Brain pericyte (primary cell): ENCODE measurements at regions not wholly inside any gene's neighbourhood (a gene's known extent, or its start where the extent isn't known, plus 50 kb on each side); places are given as distances from the start of the nearest gene placed in this dataset.
"Not testable (repeated sequence)": the region's sequence is repeated elsewhere in the genome, so short reads cannot be mapped to it uniquely, and the experiment has no call there.

Source experiments
- DNase-seq: peaks from one replicate; pipeline ENCODE4 v3.0.0-alpha.2; 2012; ENCODE audit warnings: low read depth, low spot score

DNA sequence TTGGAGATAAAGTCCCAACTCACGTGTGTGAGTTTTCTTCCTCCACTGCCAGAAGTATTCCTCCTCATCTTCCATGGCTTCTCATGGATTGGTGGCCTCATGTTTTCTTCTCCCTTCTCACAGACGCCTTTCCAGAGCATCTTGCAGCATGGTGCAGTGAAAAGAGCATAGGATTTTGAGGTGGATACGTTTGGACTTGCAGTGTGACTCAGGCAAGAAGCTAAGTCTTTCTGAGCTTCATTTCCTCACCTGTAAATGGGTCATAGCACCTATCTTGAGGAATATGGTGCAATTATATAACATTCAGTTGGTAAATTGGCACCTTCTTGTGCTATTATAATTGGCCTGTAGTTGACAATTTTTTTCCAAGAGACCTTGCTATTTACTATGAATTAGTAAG lies 247.6 kb downstream of the RDH14 start:
- no peak for DNase-seq

- DNase-seq: no peak
Measured at GRCh38 chr2:18311420-18312195, 248.8 kb downstream of the RDH14 start.

- DNase-seq: no peak
Measured at GRCh38 chr2:18309627-18310026, 250.8 kb downstream of the RDH14 start.

DNA sequence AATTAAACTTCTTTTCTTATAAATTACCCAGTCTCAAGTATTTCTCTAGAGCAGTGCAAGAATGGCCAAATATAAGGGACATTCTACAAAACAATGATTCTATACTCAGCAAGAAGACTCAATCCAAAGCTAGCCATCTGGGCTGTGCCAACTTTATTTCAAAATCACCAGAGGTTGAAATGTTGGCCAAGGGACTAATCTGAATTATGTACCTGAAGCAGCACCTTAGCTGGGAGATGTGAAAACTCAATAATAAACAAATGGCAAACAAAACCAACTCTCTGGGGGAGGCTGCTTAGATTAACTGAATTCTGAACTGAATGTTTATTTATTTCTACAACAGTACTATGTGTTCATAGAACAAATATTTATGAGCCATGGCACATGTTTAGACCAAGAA lies 251.3 kb downstream of the RDH14 start:
- no peak for DNase-seq

DNA sequence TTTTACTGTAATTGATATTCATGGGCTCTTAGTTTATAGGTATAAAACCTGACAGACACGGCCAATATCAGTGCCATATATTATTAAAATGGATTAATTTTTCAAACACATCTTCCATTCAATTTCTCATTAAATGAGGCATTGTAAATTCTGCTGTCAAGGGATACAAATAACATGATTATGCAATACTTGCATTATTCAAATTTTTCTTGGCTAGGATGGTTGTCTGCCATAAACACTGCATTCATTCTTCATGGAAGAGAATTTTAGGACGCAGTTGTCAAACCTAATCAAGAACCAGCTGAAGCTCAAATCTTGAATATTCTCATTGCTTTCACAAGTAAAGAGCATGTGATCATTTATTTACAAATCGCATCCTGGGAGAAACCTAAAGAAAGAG lies 255.6 kb downstream of the RDH14 start:
- DNase-seq: no peak

GRCh38 chr2:18301421-18302139 lies 258.9 kb downstream of the RDH14 start:
- DNase-seq: no peak

GRCh38 chr2:18299423-18300212 lies 260.8 kb downstream of the RDH14 start:
- no peak for DNase-seq

DNA sequence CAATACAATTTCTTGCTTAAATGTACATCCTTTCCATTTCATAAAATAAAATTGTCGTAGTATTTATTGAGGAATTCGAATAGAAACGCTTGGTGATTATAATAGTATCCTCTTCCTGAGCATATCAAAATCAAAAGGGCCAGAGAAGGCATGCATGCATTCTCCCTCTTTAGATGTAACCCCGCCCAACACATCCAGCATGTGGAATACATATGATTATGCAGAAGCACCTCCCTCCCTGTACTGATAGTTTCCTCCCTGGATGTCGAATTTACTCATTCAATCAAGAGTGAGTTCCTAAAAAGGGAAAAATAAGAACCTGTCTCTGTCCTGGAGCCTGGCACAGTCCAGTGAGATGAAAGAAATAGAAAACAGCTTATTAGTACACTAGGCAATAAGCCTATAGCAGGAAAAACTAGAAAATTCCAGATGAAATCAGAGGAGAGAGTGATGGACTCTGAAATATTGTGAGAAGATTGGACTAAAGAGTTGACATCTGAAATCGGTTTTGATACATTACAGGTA lies 262.9 kb downstream of the RDH14 start:
- no peak for DNase-seq

GRCh38 chr2:18290386-18290785 lies 270.1 kb downstream of the RDH14 start:
- no peak for DNase-seq

GRCh38 chr2:18286897-18287296 lies 273.6 kb downstream of the RDH14 start:
- DNase-seq: no peak

DNA sequence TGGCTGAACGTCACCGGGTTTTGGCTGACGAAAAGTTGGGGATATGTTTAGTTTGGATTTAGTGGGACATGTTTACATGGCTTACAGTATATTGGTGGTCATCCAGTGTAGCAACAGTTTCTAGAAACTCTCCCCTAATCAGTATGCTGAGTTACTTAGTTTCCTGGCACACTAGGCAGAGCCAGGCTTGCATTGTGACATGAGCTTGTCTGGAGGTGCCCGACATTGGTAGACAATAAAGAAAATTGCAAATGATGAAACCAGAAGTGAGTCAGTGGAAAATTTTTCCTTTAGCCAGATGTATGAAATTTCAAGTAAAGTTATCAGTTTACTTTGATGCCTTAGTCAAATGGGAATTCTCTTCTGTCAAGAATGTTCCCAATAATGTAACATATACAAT lies 276.1 kb downstream of the RDH14 start:
- no peak for DNase-seq

DNA sequence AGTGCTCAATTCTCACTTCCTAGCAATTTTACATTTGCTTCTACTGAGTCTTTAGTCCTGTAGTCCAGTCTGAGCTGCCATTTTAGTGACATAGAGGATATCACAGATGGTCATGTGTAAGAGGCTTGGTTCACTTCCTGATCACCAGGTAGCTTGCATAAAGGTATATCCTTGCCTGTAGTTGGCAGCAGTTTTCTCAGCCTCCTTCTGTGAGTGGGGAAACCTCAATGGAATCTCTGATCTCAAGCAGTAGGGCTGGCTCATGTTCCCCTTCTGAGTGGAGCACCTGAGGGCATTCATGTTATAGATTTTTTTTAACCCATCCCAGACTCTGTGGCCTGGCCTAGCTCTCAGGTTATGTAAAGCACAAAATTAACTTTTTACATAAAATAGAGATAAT lies 278.4 kb downstream of the RDH14 start:
- DNase-seq: no peak

- no peak for DNase-seq
Measured at GRCh38 chr2:18276583-18277075, 283.8 kb downstream of the RDH14 start.

DNA sequence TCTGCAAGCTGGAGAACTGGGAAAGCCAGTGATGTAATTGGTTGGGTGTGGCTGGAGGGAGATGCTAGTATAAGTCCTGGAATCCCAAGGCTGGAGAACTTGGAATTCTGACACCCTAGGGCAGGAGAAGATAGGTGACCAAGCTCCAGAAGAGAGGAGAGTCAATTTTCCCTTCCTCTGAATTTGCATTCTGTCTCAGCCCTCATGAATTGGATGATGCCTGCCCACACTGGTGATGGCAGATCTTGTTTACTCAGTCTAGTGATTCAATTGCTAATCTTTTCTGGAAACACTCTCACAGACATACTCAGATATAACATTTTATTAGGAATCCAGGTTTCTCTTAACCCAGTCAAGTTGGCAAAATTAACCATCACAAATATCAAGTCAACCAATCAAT lies 287.2 kb downstream of the RDH14 start:
- no peak for DNase-seq

- DNase-seq: no peak
Measured at GRCh38 chr2:18272148-18272494, 288.3 kb downstream of the RDH14 start.

- no peak for DNase-seq
Measured at GRCh38 chr2:18271370-18272147, 288.9 kb downstream of the RDH14 start.

DNA sequence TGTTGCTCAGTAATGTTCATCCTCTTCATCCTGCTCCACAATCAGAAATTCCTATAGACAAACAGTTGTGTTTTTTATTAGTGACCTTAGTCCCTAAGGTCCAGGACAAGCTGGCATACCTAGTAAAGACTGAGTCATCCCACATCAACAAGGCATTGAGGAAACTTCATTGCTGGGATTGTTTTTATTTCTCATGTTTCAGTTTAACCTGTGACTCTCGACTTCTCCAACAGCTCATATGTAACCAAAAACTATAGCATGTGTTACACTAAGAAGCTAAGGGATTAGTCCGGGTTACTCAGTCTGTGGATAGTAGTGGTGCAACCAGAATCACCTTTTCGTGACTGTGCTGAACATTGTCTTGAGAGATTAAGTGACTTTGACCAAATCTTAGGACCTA lies 292.1 kb downstream of the RDH14 start:
- peak; percentile 40 for DNase-seq

GRCh38 chr2:18267501-18267900 lies 293.0 kb downstream of the RDH14 start:
- no peak for DNase-seq

DNA sequence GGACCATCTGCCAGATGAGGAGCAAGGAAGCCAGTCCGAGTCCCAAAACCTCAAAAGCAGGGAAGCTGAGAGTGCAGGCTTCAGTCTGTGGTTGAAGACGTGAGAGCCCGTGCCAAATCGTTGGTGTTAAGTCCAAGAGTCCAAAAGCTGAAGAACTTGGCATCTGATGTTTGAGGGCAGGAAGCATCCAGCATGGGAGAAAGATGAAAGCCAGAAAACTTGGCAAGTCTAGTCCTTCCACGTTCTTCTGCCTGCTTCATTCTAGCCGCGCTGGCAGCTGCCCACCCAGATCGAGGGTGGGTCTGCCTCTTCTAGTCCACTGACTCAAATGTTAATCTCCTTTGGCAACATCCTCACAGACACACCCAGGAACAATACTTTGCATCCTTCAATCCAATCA lies 293.8 kb downstream of the RDH14 start:
- not testable (repeated sequence) for DNase-seq

DNA sequence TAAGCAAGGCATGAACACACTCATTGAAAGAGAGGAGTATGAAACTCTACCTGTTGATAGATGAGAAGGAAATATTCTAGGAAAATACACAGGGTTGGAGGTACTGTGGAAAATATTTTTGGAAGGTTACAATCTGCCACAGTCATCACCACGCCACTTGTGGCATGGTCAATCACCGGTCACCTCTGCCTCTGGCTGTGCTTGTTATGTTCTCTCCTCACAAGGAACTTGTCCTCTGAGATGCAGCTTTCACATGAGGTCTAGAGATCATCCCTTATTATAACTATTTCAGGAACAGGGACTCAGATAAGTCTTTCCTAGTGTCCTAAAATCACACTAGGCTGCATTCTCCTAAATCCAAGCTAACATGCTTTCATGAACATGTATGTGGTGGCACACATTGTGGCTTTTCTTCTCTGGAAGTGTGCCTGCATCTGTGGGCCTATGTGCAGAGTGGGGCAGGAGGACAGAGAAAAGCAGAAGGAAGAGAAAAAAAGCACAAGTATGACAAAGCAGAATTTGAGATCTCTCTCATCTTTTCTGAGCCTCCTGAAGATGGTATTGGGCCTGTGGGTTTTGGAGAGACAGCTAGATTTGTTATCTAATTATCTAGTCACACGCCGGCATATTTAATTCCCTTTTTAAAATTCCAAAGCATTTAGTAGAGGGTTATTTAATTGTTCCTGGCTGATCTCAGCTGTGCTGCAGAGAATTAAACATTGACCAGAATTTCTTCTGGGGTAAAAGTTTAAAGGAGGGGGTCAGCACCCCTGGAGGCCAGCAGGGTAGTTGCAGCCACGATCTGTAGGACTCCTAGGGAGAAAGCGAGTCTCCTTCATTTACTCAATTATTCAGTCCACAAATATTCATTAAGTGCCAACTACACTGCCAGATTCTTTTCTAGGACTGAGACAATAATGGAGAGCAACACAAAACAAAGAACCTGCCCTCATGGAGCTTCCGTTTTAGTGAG lies 294.6 kb downstream of the RDH14 start:
- DNase-seq: no peak
